HG03575 (cell line): ENCODE measurements at regions not wholly inside any gene's neighbourhood (a gene's known extent, or its start where the extent isn't known, plus 50 kb on each side); places are given as distances from the start of the nearest gene placed in this dataset.

Experiments
- ATAC-seq: cut with Tn5 transposase; IDR thresholded peaks from one replicate; pipeline ENCODE4 v1.9.1; 2021; ENCODE audit not compliant: unreplicated experiment, insufficient number of reproducible peaks, low FRiP score; ENCODE audit errors: extremely low read depth

DNA sequence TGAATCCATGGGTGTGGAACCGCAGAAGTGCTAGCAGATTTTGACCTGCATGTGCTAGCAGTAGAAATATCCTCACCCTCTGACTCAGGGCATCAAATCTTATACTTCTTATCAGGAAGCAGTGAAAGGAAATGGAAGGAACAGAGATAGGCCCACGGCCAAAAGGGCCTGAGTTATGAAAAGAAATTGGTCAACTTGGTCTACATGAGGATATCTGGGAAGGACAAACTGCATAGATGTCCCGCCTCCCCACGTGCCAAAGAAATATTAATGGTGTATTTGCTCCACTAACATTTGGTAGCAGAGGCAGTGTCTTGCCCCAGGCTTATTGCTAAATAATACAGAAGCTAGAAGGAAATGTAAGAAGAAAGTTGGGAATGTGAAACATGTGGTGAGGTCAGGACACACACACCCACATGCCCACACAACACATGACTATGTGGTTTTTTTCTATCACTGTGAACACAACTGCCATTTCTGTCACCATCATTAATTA, 93.6 kb upstream of the COL8A1 start:
- ATAC-seq, result no peak

DNA sequence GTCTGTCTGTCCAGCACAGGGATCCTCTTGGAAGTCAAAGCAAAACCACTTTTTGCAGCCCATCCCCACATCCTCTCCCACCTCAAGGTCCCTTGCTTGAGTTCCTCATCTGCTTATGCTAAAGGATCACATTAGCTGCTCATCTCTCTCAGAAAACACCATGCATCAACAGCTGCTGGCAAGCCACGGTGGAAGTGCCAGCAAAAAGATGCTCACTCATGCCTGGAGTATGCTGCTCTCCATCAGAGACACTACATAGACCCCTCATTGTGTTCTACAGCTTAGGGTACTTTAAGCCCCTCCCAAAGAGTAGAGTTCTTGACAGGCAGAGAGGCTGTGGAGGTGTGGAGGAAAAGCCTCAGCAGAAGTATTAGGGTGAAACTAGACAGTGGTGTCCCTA, 94.6 kb upstream of the COL8A1 start:
- no peak for ATAC-seq

DNA sequence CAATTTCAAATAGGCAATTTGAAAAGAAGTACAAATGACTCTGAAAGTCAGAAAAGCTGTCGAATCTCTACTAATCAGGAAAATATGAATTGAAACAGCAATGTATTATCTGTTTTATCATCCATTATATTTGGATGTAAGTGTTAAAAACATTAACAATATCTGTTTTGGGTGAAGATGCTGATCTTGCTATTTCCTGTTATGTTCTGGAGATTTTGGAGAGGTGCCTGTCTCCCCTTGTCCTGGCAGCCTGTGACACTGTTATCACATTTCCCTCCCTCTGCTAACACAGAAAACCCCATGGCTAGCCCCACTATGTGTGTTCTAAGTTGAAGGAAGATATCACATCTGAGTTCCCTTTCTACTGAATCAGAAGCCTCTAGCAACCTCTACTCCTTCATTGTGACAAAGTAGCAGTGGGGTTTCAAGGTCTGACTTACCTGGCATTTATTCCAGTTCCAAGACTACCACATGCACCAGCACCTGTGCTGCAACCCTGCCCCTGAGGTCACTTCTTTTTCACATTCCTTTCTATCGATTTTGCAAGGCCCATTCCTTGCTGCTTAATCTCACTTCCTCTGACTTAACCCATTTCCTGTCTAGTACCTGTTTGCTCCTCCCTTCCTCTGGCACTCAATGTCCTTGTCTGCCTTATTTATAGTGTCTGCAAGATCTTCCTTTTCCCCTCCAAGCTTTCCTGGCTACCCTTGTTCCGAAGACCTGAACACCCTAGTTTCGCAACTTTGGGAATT, 95.5 kb upstream of the COL8A1 start:
- ATAC-seq, result no peak

- ATAC-seq, result no peak
Observed at GRCh38 chr3:99541181-99541580, 97.2 kb upstream of the COL8A1 start.

DNA sequence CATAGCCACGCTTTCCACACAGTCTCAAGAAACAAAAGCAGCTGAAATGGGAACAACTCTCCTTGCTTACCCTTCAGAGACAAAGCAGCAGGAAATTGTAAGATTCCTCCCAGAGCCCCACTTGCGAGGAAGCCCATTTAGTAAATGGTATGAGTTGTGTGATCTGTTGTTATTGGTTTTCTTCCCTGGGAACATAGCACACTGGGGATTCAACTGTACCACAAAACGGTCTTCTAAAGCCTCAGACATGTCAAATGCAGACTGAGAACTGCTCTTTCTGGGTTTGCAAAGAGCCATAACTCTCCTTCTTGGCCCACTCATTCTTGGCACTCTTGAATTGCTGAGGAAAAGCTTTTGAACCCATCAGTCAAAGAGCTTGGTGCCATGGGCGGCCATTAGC, 101.0 kb upstream of the COL8A1 start:
- no peak for ATAC-seq

DNA sequence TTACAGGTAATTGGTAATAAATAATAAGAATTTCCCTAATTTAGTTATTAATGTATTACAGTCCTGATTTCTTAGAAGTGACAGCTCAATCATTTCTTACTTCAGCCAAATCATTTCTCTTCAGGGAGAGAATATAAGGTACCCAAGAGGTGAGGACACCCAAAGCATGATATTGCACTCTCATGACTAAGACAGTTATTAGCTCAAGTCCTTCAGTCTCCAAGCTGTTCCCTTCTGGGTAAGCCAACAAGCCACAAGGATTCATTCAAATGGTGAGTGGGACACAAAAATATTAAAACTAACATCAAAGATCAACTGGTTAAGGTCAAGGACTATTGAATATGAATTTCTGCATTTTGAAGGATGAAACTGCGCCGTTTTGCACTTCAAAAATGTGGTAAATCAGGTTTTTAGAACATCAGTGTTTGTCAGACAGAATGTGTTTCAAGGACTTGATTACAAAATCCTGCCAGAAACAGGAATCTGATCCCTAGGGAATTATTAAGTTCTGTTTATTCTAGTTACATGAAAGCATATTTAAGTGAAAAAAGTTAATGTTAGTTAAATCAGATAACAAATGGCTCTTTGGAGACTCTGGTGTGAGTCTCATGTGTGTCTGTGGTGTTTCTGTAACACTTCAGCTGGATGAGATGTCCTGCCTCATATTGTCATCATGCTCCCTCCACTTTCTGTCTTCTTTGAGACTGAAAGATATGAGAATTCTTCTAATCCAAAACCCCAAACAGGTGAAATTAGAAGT, 101.7 kb upstream of the COL8A1 start:
- no peak for ATAC-seq

DNA sequence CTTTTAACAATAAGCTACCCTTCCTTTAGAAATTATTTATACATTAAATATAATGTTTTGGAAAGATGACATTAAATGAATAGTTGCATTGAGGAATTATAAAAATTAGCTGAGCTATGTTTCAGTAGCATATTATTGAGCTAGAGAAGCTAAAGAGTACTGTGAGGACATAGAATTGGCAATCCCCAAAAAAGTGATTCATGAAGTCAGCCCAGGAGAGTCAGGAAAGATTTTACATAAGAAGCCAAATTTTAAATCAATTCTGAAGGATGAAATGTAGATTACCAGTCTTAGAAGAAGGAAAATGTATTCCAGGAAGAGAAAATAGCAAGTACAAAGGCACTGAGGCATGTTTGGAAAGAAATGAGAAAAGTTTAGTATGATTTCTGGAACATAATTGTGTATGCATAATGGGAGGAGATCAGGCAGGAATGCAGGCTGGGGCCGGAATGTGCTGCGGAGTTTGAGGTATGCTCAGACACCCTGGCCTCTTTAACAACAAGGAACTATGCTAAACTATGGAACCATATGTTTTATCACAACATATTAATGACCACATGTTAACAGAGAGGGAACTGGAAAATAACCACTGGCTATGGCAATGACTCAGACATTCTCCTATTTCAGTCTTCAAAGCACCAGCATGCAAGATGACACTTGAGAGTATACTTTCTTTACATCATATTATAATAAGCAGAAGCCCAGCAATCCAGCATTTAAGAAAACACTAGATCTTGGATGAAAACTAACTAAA, 103.3 kb upstream of the COL8A1 start:
- no peak for ATAC-seq

DNA sequence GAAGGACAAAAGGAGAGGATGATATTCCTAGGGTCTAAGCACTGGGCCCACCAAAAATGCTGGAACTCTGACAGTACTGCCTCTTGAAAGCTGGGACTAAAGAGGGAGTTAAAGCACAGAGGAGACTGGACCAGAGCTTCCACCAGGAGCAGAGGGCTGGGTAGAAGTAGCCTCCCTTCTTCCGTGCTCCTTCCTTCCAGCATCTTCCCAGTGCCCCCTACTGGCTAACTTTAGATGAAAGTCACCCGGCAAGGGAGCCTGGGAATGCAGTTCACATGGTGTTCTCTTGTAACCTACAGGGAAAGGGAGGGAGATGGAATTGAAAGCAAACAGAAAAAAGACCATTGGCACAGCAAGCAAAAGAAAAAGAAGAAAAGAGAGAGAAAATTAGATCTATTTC, 106.1 kb upstream of the COL8A1 start:
- no peak for ATAC-seq

DNA sequence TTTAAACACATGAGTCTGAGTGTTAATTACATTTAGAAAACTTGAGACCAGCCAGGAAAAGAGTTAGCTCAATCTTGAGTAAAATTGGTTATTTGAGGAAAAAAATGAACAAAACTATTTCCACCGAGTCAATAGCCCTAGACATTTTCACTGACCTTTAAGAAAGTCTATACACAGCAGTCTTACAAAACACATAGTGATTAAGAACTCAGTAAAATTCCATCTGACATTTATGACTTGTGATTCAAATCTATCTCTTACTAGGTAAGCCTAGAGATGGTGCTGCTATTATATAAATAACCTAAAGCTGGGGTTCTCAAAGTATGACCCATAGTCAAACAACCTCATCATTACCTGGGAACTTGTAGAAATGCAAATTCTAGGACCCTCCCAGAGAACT, 109.1 kb upstream of the COL8A1 start:
- ATAC-seq, result no peak

- ATAC-seq, result no peak
Observed at GRCh38 chr3:99526921-99527320, 111.5 kb upstream of the COL8A1 start.

GRCh38 chr3:99524559-99524958, 113.8 kb upstream of the COL8A1 start:
- no peak for ATAC-seq

- ATAC-seq, result no peak
Observed at GRCh38 chr3:99523431-99524127, 114.8 kb upstream of the COL8A1 start.

GRCh38 chr3:99522147-99522546, 116.2 kb upstream of the COL8A1 start:
- no peak for ATAC-seq

- ATAC-seq, result no peak
Observed at GRCh38 chr3:99521551-99521950, 116.8 kb upstream of the COL8A1 start.

DNA sequence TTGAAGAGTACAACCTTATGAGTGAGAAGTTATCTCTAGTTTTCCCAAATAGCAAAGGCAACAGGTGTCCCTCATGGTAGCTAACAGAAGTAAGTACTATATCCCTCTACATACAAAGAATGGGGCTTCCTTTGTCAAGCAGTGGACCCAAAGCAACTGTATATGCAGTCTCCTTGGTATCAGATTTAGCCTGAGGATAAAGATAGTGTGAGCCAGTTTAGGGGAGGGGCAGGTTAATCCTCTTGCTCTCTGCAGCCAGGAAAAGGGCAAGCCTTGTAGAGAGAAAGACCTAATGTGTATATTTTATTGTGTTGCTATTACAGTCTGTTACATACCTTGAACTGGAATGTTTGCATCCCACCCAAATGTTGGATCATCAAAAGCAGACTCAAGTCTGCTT, 117.9 kb upstream of the COL8A1 start:
- ATAC-seq, result no peak

DNA sequence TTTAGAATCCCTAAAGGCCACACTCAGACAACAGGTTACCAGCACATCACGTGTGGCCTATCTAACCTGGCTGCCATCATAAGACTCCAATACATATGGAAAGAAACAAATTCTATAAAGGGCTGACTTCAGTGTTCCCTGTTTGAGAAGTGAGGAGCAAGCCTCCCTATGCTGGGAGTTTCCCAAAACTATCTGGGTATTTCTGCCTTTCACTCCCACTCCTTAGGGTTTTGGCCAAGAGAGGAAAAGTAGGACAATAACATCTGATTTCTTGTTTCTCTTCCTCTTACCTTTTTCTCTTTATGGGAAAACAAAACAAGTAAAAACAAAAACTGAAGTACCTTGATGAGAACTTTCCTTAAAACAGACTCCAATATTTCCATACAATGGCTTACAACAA, 121.5 kb upstream of the COL8A1 start:
- ATAC-seq, result no peak

- ATAC-seq, result no peak
Observed at GRCh38 chr3:99515891-99516290, 122.5 kb upstream of the COL8A1 start.

DNA sequence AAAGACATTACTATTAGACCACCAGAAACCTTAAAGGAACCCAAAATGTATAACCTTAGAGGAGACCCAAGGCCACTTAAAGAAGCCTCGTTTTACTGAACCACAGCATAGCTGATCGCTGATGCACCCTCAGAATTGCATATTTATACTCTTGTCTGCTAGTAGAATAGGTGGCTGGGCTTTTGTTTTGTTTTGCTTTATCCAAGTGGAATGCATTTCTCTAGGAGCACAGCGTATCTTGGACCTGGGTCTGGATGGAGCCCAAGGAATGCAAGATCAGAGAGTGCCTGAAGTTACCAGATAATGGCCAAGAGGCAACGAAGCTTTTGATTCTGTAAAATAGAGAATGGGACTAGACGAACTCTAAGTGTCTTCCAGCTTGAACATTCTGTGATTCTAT, 129.2 kb upstream of the COL8A1 start:
- ATAC-seq, result no peak

DNA sequence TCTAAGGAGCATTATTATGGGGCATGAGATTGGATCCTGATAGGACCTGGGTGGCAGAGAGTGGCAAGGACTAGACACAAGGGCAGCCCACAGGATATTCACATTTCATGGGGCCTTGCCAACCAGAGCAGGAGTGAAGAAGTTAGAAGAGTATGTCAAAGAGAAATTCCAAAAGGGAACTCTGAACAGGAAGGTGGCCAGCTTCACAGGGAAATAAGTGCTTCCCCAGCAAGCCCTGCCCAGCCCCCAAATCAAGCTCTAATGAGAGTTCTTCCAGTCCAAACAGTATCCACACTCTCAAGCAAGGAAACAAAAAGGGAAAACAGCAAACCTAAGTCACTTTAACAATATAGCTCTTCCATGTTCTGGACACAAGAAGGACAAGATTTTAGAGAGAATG, 130.2 kb upstream of the COL8A1 start:
- ATAC-seq, result no peak
